Activated CD4-positive, alpha-beta T cell treated with anti-CD3 and anti-CD28 coated beads for 36 hours (primary cell): ENCODE measurements at regions not wholly inside any gene's neighbourhood (a gene's known extent, or its start where the extent isn't known, plus 50 kb on each side); places are given as distances from the start of the nearest gene placed in this dataset.
A peak's percentile ranks its signal among the peaks of the same experiment; 100 is the strongest.

Experiments
- ATAC-seq: fragments of 200-7000 bp; cut with Tn5 transposase; one replicate; pipeline ENCODE4 v1.10.0; 2021; ENCODE audit warnings: mild to moderate bottlenecking, moderate library complexity
- CTCF ChIA-PET: fragments of 350-600 bp; sonication (Branson Sonifier 250); formaldehyde crosslinking; loops from one replicate; lab custom pipeline; 2021; ENCODE audit warnings: antibody characterized with exemption; lab: Charles Lee
- POLR2A ChIA-PET: fragments of 350-600 bp; sonication (Branson Sonifier 250); formaldehyde crosslinking; loops from one replicate; lab custom pipeline; 2021; ENCODE audit warnings: antibody characterized with exemption, inconsistent platforms; lab: Charles Lee
- DNase-seq: peaks from one replicate; pipeline ENCODE4 v3.0.0-alpha.2; 2020
- H3K27ac Mint-ChIP-seq: one replicate; pipeline ENCODE4 v1.8.0; 2021; ENCODE audit warnings: mixed read lengths
- H3K27me3 Mint-ChIP-seq: one replicate; pipeline ENCODE4 v1.8.0; 2021; ENCODE audit warnings: mixed read lengths
- H3K36me3 Mint-ChIP-seq: one replicate; pipeline ENCODE4 v1.8.0; 2021; ENCODE audit warnings: low read depth, mixed read lengths
- H3K4me1 Mint-ChIP-seq: one replicate; pipeline ENCODE4 v1.8.0; 2021; ENCODE audit warnings: mixed read lengths
- H3K4me3 Mint-ChIP-seq: one replicate; pipeline ENCODE4 v1.8.0; 2021; ENCODE audit warnings: mild to moderate bottlenecking, moderate library complexity, mixed read lengths
- H3K9me3 Mint-ChIP-seq: one replicate; pipeline ENCODE4 v1.8.0; 2021; ENCODE audit warnings: low read depth, mixed read lengths
- intact Hi-C, 2 experiments: fragments of 100-400 bp; cut with DNase I in 1 of 2; cut with micrococcal nuclease in 1 of 2; formaldehyde crosslinking; loops; one replicate each; pipeline versions ENCODE4 v1.14.2 to v1.15.1; 2022 to 2024; cut with DNase I, micrococcal nuclease

- H3K4me1 Mint-ChIP-seq, result no peaks in the 10 kb centered on the region
- H3K27ac Mint-ChIP-seq, result no peak overlapping the region
- intact Hi-C loops, result no loop called here
- ATAC-seq (no peak), DNase-seq (no peak)
- H3K9me3 Mint-ChIP-seq, result no peaks in the 10 kb centered on the region
- H3K36me3 Mint-ChIP-seq, result no peaks in the 10 kb centered on the region
- POLR2A ChIA-PET, result no interaction called here
- H3K4me3 Mint-ChIP-seq, result no peak overlapping the region
- H3K27me3 Mint-ChIP-seq, result no peaks in the 10 kb centered on the region
- CTCF ChIA-PET, result interaction anchor here (0.8 kb wide), 1 partner anchor 11 kb away, joined by 3 read pairs; no protein-coding TSS in a partner anchor
These were observed 90.5 kb upstream of the CCDC160 start for GRCh38 chrX:134146493-134146892.

GRCh38 chrX:134148172-134148692 is 88.8 kb upstream of the CCDC160 start:
- intact Hi-C loops, result no loop called here
- Mint-ChIP-seq H3K4me1 (no peaks in the 10 kb centered on the region), H3K36me3 (no peaks in the 10 kb centered on the region), H3K4me3 (no peak overlapping the region), H3K9me3 (no peaks in the 10 kb centered on the region), H3K27ac (no peak overlapping the region), H3K27me3 (no peaks in the 10 kb centered on the region)
- DNase-seq (no peak), ATAC-seq (no peak)
- ChIA-PET POLR2A (no interaction called here), CTCF (no interaction called here)

GRCh38 chrX:134158821-134159512 is 78.0 kb upstream of the CCDC160 start:
- CTCF ChIA-PET, result interaction anchor here (1.2 kb wide), 1 partner anchor 14 kb away, joined by 4 read pairs; no protein-coding TSS in a partner anchor
- intact Hi-C loops, result loop anchor here (1.0 to 10.0 kb wide), 5 partner anchors 12 to 234 kb away; no protein-coding TSS in a partner anchor
- DNase-seq (peak; percentile 68), ATAC-seq (peak; percentile 93)
- H3K9me3 Mint-ChIP-seq, result no peaks in the 10 kb centered on the region
- POLR2A ChIA-PET, result interaction anchor here (0.6 kb wide), 1 partner anchor 1210 kb away, joined by 3 read pairs; no protein-coding TSS in a partner anchor
- peak overlapping the region; percentile 68 for H3K27ac Mint-ChIP-seq
- no peak overlapping the region for H3K4me3 Mint-ChIP-seq
- H3K27me3 Mint-ChIP-seq, result no peaks in the 10 kb centered on the region
- H3K36me3 Mint-ChIP-seq, result no peaks in the 10 kb centered on the region
- peaks cover 23% of the 10 kb centered on the region for H3K4me1 Mint-ChIP-seq

GRCh38 chrX:134161162-134161561 is 75.8 kb upstream of the CCDC160 start:
- ChIA-PET POLR2A (no interaction called here), CTCF (interaction anchor here (0.6 kb wide), 1 partner anchor 776 kb away, joined by 3 read pairs; no protein-coding TSS in a partner anchor)
- ATAC-seq, result no peak
- peaks cover 4% of the 10 kb centered on the region for H3K36me3 Mint-ChIP-seq
- no peak overlapping the region for H3K4me3 Mint-ChIP-seq
- DNase-seq, result no peak
- no peak overlapping the region for H3K27ac Mint-ChIP-seq
- intact Hi-C loops, result no loop called here
- H3K27me3 Mint-ChIP-seq, result no peaks in the 10 kb centered on the region
- peaks cover 23% of the 10 kb centered on the region for H3K4me1 Mint-ChIP-seq
- no peaks in the 10 kb centered on the region for H3K9me3 Mint-ChIP-seq

- H3K9me3 Mint-ChIP-seq, result no peaks in the 10 kb centered on the region
- peaks cover 23% of the 10 kb centered on the region for H3K4me1 Mint-ChIP-seq
- intact Hi-C loops, result no loop called here
- H3K27me3 Mint-ChIP-seq, result no peaks in the 10 kb centered on the region
- H3K36me3 Mint-ChIP-seq, result peaks cover 4% of the 10 kb centered on the region
- POLR2A ChIA-PET, result no interaction called here
- no peak overlapping the region for H3K27ac Mint-ChIP-seq
- DNase-seq (no peak), ATAC-seq (no peak)
- CTCF ChIA-PET, result no interaction called here
- no peak overlapping the region for H3K4me3 Mint-ChIP-seq
These were observed 75.0 kb upstream of the CCDC160 start for GRCh38 chrX:134162032-134162431.

- Mint-ChIP-seq H3K9me3 (no peaks in the 10 kb centered on the region), H3K27ac (no peak overlapping the region), H3K27me3 (no peaks in the 10 kb centered on the region), H3K36me3 (peaks cover 10% of the 10 kb centered on the region), H3K4me3 (no peak overlapping the region), H3K4me1 (peaks cover 25% of the 10 kb centered on the region)
- intact Hi-C loops, result no loop called here
- ChIA-PET POLR2A (no interaction called here), CTCF (no interaction called here)
- ATAC-seq, result no peak
- no peak for DNase-seq
These were observed 73.1 kb upstream of the CCDC160 start for GRCh38 chrX:134163836-134164235.

GRCh38 chrX:134167591-134168203 is 69.3 kb upstream of the CCDC160 start:
- ChIA-PET CTCF (interaction anchor here (0.7 kb wide), 1 partner anchor 1691 kb away, joined by 3 read pairs; no protein-coding TSS in a partner anchor), POLR2A (no interaction called here)
- no peak overlapping the region for H3K4me3 Mint-ChIP-seq
- ATAC-seq, result peak; percentile 9
- H3K36me3 Mint-ChIP-seq, result peaks cover 27% of the 10 kb centered on the region
- H3K4me1 Mint-ChIP-seq, result peaks cover 10% of the 10 kb centered on the region
- peak overlapping the region; percentile 55 for H3K27ac Mint-ChIP-seq
- intact Hi-C loops, result no loop called here
- no peaks in the 10 kb centered on the region for H3K27me3 Mint-ChIP-seq
- no peak for DNase-seq
- no peaks in the 10 kb centered on the region for H3K9me3 Mint-ChIP-seq

GRCh38 chrX:134171661-134172587 is 65.1 kb upstream of the CCDC160 start:
- intact Hi-C loops, result loop anchor here (1.0 to 10.0 kb wide), 4 partner anchors 13 to 1957 kb away; partner anchors contain the start of genes HPRT1 (in 1 of the 2) and RAP2C (in 1 of the 2)
- POLR2A ChIA-PET, result no interaction called here
- ATAC-seq, result peak; percentile 61
- Mint-ChIP-seq H3K36me3 (peaks cover 23% of the 10 kb centered on the region), H3K27me3 (peaks cover 10% of the 10 kb centered on the region), H3K4me3 (peak overlapping the region; percentile 82), H3K4me1 (peaks cover 17% of the 10 kb centered on the region), H3K27ac (peak overlapping the region; percentile 89), H3K9me3 (no peaks in the 10 kb centered on the region)
- peak; percentile 70 for DNase-seq
- CTCF ChIA-PET, result no interaction called here

- ChIA-PET CTCF (no interaction called here), POLR2A (no interaction called here)
- Mint-ChIP-seq H3K4me3 (peak overlapping the region; percentile 82), H3K4me1 (peaks cover 13% of the 10 kb centered on the region), H3K9me3 (no peaks in the 10 kb centered on the region), H3K27me3 (peaks cover 13% of the 10 kb centered on the region), H3K27ac (peak overlapping the region; percentile 87), H3K36me3 (peaks cover 21% of the 10 kb centered on the region)
- ATAC-seq (peak; percentile 31), DNase-seq (peak; percentile 62)
- intact Hi-C loops, result loop anchor here (2.0 to 10.0 kb wide), 3 partner anchors 14 to 1958 kb away; partner anchors contain the start of genes HPRT1 (in 1 of the 2) and RAP2C (in 1 of the 2)
These were observed 64.3 kb upstream of the CCDC160 start for GRCh38 chrX:134172588-134173259.

- Mint-ChIP-seq H3K9me3 (no peaks in the 10 kb centered on the region), H3K27ac (peak overlapping the region; percentile 87), H3K4me1 (peaks cover 10% of the 10 kb centered on the region), H3K27me3 (peaks cover 13% of the 10 kb centered on the region), H3K36me3 (peaks cover 19% of the 10 kb centered on the region), H3K4me3 (peak overlapping the region; percentile 82)
- intact Hi-C loops, result loop anchor here (2.0 to 10.0 kb wide), 3 partner anchors 13 to 1959 kb away; partner anchors contain the start of genes HPRT1 (in 1 of the 2) and RAP2C (in 1 of the 2)
- POLR2A ChIA-PET, result no interaction called here
- CTCF ChIA-PET, result no interaction called here
- peak; percentile 40 for ATAC-seq
- peak; percentile 43 for DNase-seq
These were observed 63.3 kb upstream of the CCDC160 start for GRCh38 chrX:134173541-134174272.
